ENCODE measurements at regions not wholly inside any gene's neighbourhood (a gene's known extent, or its start where the extent isn't known, plus 50 kb on each side); places are given as distances from the start of the nearest gene placed in this dataset.

GRCh38 chrX:115503099-115503498 lies 57.9 kb upstream of the PLS3 start:
- no peak for TF ChIP-seq SP1 (IDR thresholded peaks at IDR 0.05)
- no peak for TF ChIP-seq NFRKB (IDR thresholded peaks at IDR 0.05)
- no peak for TF ChIP-seq TARDBP (IDR thresholded peaks at IDR 0.05)
- TF ChIP-seq SUZ12 (IDR thresholded peaks at IDR 0.05): no peak
- TF ChIP-seq FOXA1 (IDR thresholded peaks at IDR 0.05): no peak
- no peak for TF ChIP-seq BHLHE40 (IDR thresholded peaks at IDR 0.05; ENCODE audit: borderline replicate concordance)
